Type B pancreatic cell (in vitro differentiated cells): ENCODE measurements at regions not wholly inside any gene's neighbourhood (a gene's known extent, or its start where the extent isn't known, plus 50 kb on each side); places are given as distances from the start of the nearest gene placed in this dataset.

ENCODE experiments used
- DNase-seq: peaks from one replicate; pipeline ENCODE4 v3.0.0; 2021; ENCODE audit warnings: mixed read lengths; ENCODE audit not compliant: unreplicated experiment; ENCODE audit errors: extremely low spot score
- H3K27ac Mint-ChIP-seq: 2 replicates; pipeline ENCODE4 v1.8.0; 2021; ENCODE audit warnings: mild to moderate bottlenecking, mixed read lengths
- H3K27me3 Mint-ChIP-seq: 2 replicates; pipeline ENCODE4 v1.8.0; 2021; ENCODE audit warnings: mixed read lengths
- H3K36me3 Mint-ChIP-seq: 2 replicates; pipeline ENCODE4 v1.8.0; 2021; ENCODE audit warnings: mixed read lengths
- H3K4me1 Mint-ChIP-seq: one replicate; pipeline ENCODE4 v1.8.0; 2021; ENCODE audit warnings: mixed read lengths; ENCODE audit not compliant: unreplicated experiment
- H3K4me3 Mint-ChIP-seq: 2 replicates; pipeline ENCODE4 v1.8.0; 2021; ENCODE audit warnings: mild to moderate bottlenecking, mixed read lengths
- H3K9me3 Mint-ChIP-seq: 2 replicates; pipeline ENCODE4 v1.8.0; 2021; ENCODE audit warnings: mixed read lengths
- TF ChIP-seq, protein P1 (sequence below): fragments of 200-600 bp; sonication (generic); conservative IDR thresholded peaks from 2 replicates; pipeline ENCODE4 v1.5.0; 2021; ENCODE audit warnings: antibody characterized with exemption, mild to moderate bottlenecking

DNA sequence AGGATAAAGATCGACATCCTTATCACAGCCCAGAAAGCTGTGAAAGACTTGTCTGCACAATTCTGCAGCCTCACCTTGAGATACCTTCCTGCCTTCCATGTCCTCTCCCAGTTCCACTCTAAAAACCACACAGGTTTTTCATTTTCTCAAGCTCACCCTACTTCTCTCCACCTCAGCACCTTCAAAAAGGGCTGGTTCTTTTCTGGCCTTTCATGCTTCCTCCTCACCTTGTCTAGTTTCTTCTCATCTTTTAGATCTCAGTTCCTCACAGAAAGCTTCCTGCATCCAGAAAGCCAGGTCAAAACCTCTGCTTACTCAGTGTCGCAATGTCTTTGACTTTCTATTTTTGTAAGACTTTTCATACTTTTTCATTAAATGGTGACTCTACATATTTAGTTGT, 140.2 kb upstream of the STT3B start:
- Mint-ChIP-seq H3K4me1 (peaks cover 20% of the 10 kb centered on the region), H3K4me3 (no peak overlapping the region), H3K27ac (no peak overlapping the region), H3K9me3 (peaks cover 1% of the 10 kb centered on the region), H3K27me3 (no peaks in the 10 kb centered on the region), H3K36me3 (no peaks in the 10 kb centered on the region)
- no peak for DNase-seq
- TF ChIP-seq, protein P1, sequence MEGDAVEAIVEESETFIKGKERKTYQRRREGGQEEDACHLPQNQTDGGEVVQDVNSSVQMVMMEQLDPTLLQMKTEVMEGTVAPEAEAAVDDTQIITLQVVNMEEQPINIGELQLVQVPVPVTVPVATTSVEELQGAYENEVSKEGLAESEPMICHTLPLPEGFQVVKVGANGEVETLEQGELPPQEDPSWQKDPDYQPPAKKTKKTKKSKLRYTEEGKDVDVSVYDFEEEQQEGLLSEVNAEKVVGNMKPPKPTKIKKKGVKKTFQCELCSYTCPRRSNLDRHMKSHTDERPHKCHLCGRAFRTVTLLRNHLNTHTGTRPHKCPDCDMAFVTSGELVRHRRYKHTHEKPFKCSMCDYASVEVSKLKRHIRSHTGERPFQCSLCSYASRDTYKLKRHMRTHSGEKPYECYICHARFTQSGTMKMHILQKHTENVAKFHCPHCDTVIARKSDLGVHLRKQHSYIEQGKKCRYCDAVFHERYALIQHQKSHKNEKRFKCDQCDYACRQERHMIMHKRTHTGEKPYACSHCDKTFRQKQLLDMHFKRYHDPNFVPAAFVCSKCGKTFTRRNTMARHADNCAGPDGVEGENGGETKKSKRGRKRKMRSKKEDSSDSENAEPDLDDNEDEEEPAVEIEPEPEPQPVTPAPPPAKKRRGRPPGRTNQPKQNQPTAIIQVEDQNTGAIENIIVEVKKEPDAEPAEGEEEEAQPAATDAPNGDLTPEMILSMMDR = no peak

DNA sequence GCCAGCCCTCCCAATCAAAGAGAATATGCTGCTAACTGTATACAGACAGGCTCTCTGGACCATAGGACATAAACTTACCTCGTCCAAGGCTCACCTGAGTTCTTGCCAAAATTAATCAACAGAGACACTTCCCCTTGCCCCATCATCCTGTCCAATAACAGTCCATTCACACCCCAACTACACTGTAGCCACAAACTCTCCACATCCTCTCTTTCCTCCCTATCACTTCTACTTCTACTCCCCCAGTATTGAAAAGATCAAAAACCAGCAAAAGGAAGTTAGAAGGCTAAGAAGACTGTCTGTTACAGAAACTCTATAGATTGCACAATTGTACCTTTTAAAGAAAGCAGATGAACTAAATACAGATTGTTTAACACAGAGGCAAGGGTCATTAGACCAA, 133.5 kb upstream of the STT3B start:
- peaks cover 3% of the 10 kb centered on the region for H3K27me3 Mint-ChIP-seq

DNA sequence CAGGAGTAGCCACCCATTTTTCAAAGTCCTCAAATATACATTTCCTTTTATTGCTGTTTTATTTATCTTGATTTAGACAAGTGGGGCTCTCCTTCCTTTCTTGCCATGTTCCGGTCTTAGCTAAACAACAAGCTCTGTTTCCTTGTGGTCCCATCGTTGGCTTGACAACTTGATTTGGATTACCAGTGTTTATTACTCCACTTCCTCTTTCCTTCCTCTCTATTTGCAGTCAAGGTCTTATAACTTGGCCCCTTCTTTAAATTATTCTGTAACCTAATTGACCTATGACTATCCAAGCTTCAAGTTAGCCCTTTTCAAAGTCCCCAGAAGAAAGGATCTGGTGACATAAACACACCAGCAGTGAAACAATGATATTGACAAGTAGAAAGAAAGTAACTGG, 130.6 kb upstream of the STT3B start:
- Mint-ChIP-seq H3K4me3 (no peak overlapping the region), H3K9me3 (peaks cover 6% of the 10 kb centered on the region), H3K4me1 (peaks cover 16% of the 10 kb centered on the region), H3K27ac (no peak overlapping the region), H3K36me3 (no peaks in the 10 kb centered on the region), H3K27me3 (peaks cover 3% of the 10 kb centered on the region)
- TF ChIP-seq, protein P1 = no peak
- DNase-seq = no peak

More for the DNA sequence above, 133.5 kb upstream of the STT3B start:
- H3K4me1 Mint-ChIP-seq = peaks cover 7% of the 10 kb centered on the region
- H3K36me3 Mint-ChIP-seq = no peaks in the 10 kb centered on the region
- peaks cover 6% of the 10 kb centered on the region for H3K9me3 Mint-ChIP-seq
- H3K4me3 Mint-ChIP-seq = no peak overlapping the region
- H3K27ac Mint-ChIP-seq = no peak overlapping the region
- TF ChIP-seq, protein P1 = no peak
- no peak for DNase-seq

- H3K9me3 Mint-ChIP-seq = peaks cover 6% of the 10 kb centered on the region
- no peak overlapping the region for H3K27ac Mint-ChIP-seq
- no peak overlapping the region for H3K4me3 Mint-ChIP-seq
- peaks cover 3% of the 10 kb centered on the region for H3K27me3 Mint-ChIP-seq
- no peak for DNase-seq
- peaks cover 16% of the 10 kb centered on the region for H3K4me1 Mint-ChIP-seq
- TF ChIP-seq, protein P1 = no peak
- H3K36me3 Mint-ChIP-seq = no peaks in the 10 kb centered on the region
These were observed 129.5 kb upstream of the STT3B start for GRCh38 chr3:31403197-31403596.

DNA sequence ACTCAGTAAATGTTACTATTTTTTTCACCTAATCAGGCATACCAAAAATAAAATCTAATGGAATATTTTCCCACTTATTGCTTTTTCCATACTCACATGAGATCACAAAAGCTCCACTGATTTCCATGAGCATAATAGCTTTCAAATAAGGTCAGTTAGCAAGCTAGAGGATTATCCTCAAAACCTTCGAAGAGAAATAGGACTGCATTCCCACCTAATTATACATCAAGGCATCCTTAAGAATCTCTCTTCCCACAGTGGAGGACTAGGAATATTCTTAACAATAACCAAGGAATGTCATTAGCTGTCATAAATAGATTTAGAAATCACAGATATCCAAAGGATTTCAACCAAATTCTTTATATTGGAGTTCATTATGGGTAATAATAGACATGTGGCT, 127.9 kb upstream of the STT3B start:
- Mint-ChIP-seq H3K27ac (no peak overlapping the region), H3K9me3 (peaks cover 6% of the 10 kb centered on the region), H3K36me3 (no peaks in the 10 kb centered on the region), H3K27me3 (no peaks in the 10 kb centered on the region), H3K4me1 (peaks cover 16% of the 10 kb centered on the region), H3K4me3 (no peak overlapping the region)
- TF ChIP-seq, protein P1 = no peak
- DNase-seq = no peak

DNA sequence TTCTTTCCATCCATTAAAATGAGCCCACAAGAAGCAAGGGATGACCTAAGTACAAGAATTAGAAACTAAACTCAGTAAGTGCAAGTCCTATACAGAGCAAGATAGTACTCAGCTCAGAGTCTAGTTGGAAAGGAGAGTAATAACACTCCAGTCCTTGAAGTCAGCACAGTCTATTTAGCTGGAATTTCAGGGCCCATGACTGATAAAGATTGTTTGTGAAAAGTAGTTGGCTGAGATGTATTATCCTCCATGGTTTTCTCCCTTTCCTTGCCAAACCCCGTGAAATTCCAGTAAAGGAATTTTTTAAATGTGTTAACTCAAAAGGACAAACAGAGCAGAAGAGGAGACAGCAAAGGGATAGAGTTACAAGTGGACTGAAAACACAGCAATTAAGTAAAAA, 127.2 kb upstream of the STT3B start:
- TF ChIP-seq, protein P1 = no peak
- peaks cover 16% of the 10 kb centered on the region for H3K4me1 Mint-ChIP-seq
- H3K9me3 Mint-ChIP-seq = peaks cover 6% of the 10 kb centered on the region
- no peak overlapping the region for H3K4me3 Mint-ChIP-seq
- DNase-seq = no peak
- H3K36me3 Mint-ChIP-seq = no peaks in the 10 kb centered on the region
- H3K27me3 Mint-ChIP-seq = no peaks in the 10 kb centered on the region
- no peak overlapping the region for H3K27ac Mint-ChIP-seq
